Hematopoietic multipotent progenitor cell treated with erythropoietin and hydrocortisone succinate and interleukin-3 and kit ligand, for 8 days (in vitro differentiated cells): ENCODE measurements at regions not wholly inside any gene's neighbourhood (a gene's known extent, or its start where the extent isn't known, plus 50 kb on each side); places are given as distances from the start of the nearest gene placed in this dataset.

Experiments
- DNase-seq: peaks from one replicate; pipeline ENCODE4 v3.0.0-alpha.2; 2015

- no peak for DNase-seq
Measured at GRCh38 chr2:120684289-120685065, 51.2 kb upstream of the GLI2 start.

DNA sequence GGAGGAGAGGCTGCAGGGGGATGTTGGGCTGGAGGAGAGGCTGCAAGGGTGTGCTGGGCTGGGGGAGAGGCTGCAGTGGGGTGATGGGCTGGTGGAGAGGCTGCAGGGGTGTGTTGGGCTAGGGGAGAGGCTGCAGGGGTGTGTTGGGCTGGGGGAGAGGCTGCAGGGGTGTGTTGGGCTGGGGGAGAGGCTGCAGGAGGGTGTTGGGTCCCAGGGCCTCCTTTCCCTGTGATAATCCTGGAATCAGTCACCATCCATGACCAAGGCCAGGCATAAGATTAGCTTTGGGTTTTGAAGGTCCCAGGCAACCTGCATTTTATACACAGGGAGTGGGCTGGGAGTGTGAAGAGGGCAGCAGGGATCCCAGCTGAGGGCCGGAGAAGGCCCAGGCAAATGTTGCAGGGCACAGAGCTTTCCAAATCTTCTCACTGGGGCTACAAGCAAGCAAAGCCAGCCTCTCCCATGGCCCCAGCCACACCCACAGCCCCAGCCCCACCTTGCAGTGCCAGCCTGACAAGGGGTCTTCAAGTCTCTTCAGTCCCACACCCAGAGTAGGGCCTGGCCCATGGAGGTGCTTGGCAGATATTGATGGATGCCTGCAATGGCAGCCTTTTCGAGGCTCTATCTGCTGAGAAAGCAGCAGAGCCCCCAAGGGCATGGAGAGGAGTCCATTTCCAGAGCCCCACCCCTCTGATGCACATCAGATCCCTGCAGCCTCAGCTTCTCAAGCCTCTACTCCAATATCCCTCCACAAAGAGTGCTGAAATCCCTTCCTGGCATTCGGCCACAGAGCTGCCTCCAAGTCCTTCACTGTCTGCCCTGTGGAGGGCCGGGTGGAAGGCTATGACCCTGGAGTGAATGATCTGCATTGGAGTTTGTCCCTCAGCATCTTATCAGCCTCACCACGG, 50.3 kb upstream of the GLI2 start:
- no peak for DNase-seq
